Activated T-helper 1 cell treated with anti-CD3 and anti-CD28 coated beads, Interleukin-12 subunit alpha, Interleukin-12 subunit beta, Interleukin-2, Interleukin-4 antibody, amounts not matched to agents 30 ng/mL and 10 ng/mL and 1 ng/mL, durations not matched to agents 14 hours and 24 hours and 36 hours (primary cell): ENCODE measurements at regions not wholly inside any gene's neighbourhood (a gene's known extent, or its start where the extent isn't known, plus 50 kb on each side); places are given as distances from the start of the nearest gene placed in this dataset.
"Not testable (repeated sequence)": the region's sequence is repeated elsewhere in the genome, so short reads cannot be mapped to it uniquely, and the experiment has no call there.

ENCODE experiments used
- DNase-seq: peaks from one replicate; pipeline ENCODE4 v3.0.0; 2021; ENCODE audit warnings: low spot score
- H3K27ac Mint-ChIP-seq: one replicate; pipeline ENCODE4 v1.8.0; 2021; ENCODE audit warnings: mild to moderate bottlenecking, mixed read lengths
- H3K27me3 Mint-ChIP-seq: one replicate; pipeline ENCODE4 v1.8.0; 2022; ENCODE audit warnings: mild to moderate bottlenecking, moderate library complexity, mixed read lengths; ENCODE audit not compliant: insufficient read depth
- H3K36me3 Mint-ChIP-seq: one replicate; pipeline ENCODE4 v1.8.0; 2021; ENCODE audit warnings: low read depth, mixed read lengths
- H3K4me1 Mint-ChIP-seq: one replicate; pipeline ENCODE4 v1.8.0; 2021; ENCODE audit warnings: low read depth, mixed read lengths
- H3K4me3 Mint-ChIP-seq: one replicate; pipeline ENCODE4 v1.8.0; 2021; ENCODE audit warnings: mild to moderate bottlenecking, moderate library complexity, mixed read lengths
- H3K9me3 Mint-ChIP-seq: one replicate; pipeline ENCODE4 v1.8.0; 2021; ENCODE audit warnings: mixed read lengths
- intact Hi-C: fragments of 100-400 bp; cut with micrococcal nuclease; formaldehyde crosslinking; loops from one replicate; pipeline ENCODE4 v1.15.1; 2024

DNA sequence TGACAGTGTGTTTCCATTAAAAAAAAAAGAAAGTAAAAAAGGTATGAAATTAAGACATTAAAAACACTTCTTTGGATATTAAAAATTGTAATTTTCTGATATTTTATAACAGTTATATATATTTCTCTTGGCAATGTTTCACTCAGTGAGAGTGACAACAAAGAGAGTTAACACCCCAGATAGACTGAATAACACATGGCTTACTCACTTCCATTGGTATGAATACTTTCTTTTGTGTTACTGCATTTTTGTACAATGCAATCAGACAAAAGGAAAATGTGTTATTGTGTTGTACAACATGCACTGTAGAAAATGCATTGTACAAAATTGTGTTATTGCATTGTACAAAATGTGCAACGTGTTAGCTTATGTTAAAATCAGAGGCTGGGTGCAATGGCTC is 676.6 kb upstream of the AMELY start:
- H3K27ac Mint-ChIP-seq, H3K4me1 Mint-ChIP-seq, DNase-seq, intact Hi-C loops, H3K4me3 Mint-ChIP-seq, H3K9me3 Mint-ChIP-seq, H3K36me3 Mint-ChIP-seq, H3K27me3 Mint-ChIP-seq: not testable (repeated sequence)

DNA sequence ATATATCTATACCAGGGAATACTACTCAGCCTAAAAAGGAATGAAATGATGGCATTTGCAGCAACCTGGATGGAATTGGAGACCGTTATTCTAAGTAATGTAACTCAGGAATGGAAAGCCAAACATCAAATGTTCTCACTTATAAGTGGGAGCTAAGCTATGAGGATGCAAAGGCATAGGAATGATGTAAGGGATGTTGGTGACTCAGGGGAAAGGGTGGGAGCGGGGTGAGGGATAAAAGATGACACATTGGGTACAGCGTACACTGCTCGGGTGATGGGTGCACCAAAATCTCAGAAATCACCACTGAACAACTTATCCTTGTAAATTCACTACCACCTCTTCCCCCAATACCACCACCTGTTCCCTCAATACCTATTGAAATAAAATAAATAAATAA is 651.0 kb upstream of the AMELY start:
- Mint-ChIP-seq H3K36me3 (no peaks in the 10 kb centered on the region), H3K4me3 (no peak overlapping the region), H3K9me3 (no peaks in the 10 kb centered on the region), H3K27ac (no peak overlapping the region), H3K27me3 (no peaks in the 10 kb centered on the region), H3K4me1 (no peaks in the 10 kb centered on the region)
- intact Hi-C loops, result no loop called here
- no peak for DNase-seq

DNA sequence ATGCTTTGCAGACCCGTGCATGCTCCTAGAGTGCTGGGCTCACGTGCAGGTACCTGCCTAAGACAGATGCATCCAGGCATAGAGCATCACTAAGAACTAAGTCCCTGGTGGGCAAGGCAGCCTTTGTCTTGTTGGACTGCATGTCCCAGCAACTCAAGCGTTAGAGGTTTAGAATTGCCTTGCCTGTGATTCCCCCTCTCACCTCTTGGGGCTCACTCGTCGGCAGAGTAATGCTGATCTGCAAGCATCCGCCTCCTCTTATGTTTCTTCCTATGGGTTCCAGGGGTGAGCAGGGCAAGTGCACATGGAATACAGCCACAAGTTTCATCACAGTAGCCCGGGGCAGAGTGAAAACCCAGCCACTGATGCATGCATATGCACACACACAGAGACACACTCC is 646.1 kb upstream of the AMELY start:
- Mint-ChIP-seq H3K27me3 (no peaks in the 10 kb centered on the region), H3K4me3 (no peak overlapping the region), H3K9me3 (no peaks in the 10 kb centered on the region), H3K27ac (no peak overlapping the region), H3K4me1 (no peaks in the 10 kb centered on the region), H3K36me3 (no peaks in the 10 kb centered on the region)
- DNase-seq, result no peak
- intact Hi-C loops, result no loop called here

DNA sequence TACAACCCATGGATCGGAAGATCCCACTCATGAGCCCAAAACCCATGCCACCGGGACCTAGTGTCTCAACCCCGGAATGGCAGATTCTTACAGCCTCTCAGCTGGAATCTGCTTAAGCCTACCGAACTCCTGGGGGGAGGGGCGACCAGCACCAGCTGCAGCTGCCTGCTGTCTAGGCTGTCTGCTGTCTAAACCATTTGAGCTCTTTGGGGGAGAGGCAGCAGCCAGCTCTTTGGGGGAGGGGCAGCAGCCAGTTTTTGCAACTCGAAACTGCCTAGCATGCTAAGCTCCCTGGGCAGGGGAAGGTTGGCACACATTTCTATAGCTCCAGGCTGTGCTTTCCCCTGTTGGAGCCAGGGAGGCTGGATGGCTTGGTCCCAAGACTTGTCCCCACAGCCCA is 643.5 kb upstream of the AMELY start:
- no peak overlapping the region for H3K27ac Mint-ChIP-seq
- DNase-seq, result no peak
- H3K4me3 Mint-ChIP-seq, result no peak overlapping the region
- H3K27me3 Mint-ChIP-seq, result no peaks in the 10 kb centered on the region
- no peaks in the 10 kb centered on the region for H3K4me1 Mint-ChIP-seq
- H3K9me3 Mint-ChIP-seq, result no peaks in the 10 kb centered on the region
- H3K36me3 Mint-ChIP-seq, result no peaks in the 10 kb centered on the region
- intact Hi-C loops, result no loop called here

DNA sequence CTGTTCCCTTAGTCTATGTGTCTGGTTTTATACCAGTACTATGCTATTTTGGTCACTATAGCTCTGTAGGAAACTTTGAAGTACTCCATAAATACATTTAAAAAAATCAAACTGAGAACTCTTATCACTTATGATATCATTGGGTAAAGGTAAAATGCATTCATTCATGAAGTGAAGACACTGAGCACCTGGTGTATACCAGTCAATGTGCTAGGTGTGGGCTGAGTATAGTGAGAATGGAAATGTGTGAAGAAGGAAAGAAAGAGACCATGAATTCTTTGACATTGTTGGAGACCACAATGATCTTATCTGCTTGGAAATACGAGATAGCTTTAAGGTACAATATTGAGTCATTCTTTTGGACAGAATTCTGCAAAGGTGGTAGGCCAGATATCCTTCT is 633.5 kb upstream of the AMELY start:
- Mint-ChIP-seq H3K27ac (no peak overlapping the region), H3K4me1 (no peaks in the 10 kb centered on the region), H3K27me3 (no peaks in the 10 kb centered on the region), H3K36me3 (no peaks in the 10 kb centered on the region), H3K9me3 (no peaks in the 10 kb centered on the region), H3K4me3 (no peak overlapping the region)
- DNase-seq, result no peak
- intact Hi-C loops, result no loop called here

DNA sequence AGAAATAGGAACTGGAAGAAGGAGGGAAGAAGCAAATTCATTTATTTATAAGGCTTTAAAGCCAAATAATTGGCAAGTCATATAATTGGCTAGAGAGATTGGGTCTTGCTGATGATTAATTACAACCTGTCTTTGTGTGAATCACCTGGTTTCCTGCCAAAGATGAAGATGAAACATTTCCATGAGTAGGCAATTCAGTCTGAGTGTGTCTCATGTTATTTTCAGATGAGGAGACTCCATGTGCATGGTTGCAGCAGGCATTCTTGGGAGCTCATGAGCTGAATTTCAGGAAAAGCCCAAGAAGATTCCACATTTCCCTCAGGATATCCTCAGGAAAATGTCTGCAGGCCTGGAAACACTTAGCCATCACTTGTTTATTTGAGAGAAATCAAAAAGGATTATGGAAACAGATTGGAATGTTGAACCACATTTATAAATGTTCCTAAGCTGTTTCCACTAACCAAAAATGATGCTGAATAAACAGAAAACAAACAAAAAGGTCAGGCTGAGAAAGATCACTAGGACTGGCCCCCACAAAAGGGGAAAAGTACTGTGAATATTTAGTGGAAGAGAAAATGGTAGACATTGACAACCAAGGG is 632.7 kb upstream of the AMELY start:
- Mint-ChIP-seq H3K4me3 (no peak overlapping the region), H3K27me3 (no peaks in the 10 kb centered on the region), H3K4me1 (no peaks in the 10 kb centered on the region), H3K27ac (no peak overlapping the region), H3K9me3 (no peaks in the 10 kb centered on the region), H3K36me3 (no peaks in the 10 kb centered on the region)
- no peak for DNase-seq
- intact Hi-C loops, result no loop called here

DNA sequence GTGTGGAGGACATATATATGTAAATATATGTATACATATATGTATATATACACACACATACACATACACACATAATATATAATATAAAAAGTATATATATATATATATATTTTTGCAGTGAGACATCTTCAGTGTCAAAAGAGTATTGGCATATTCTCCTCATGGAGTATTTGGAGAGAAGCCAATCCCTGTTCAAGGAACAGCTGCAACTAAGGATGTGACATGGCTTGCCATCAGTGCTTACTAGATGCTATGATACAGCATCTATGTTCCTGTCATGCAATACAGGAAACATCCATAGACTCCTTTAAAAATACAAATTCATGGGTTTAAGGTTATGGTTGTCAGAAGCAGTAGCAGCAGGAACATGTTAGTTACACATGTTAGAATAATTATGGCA is 632.0 kb upstream of the AMELY start:
- no peaks in the 10 kb centered on the region for H3K27me3 Mint-ChIP-seq
- intact Hi-C loops, result no loop called here
- H3K27ac Mint-ChIP-seq, result no peak overlapping the region
- no peaks in the 10 kb centered on the region for H3K4me1 Mint-ChIP-seq
- no peaks in the 10 kb centered on the region for H3K36me3 Mint-ChIP-seq
- H3K4me3 Mint-ChIP-seq, result no peak overlapping the region
- no peaks in the 10 kb centered on the region for H3K9me3 Mint-ChIP-seq
- DNase-seq, result no peak

DNA sequence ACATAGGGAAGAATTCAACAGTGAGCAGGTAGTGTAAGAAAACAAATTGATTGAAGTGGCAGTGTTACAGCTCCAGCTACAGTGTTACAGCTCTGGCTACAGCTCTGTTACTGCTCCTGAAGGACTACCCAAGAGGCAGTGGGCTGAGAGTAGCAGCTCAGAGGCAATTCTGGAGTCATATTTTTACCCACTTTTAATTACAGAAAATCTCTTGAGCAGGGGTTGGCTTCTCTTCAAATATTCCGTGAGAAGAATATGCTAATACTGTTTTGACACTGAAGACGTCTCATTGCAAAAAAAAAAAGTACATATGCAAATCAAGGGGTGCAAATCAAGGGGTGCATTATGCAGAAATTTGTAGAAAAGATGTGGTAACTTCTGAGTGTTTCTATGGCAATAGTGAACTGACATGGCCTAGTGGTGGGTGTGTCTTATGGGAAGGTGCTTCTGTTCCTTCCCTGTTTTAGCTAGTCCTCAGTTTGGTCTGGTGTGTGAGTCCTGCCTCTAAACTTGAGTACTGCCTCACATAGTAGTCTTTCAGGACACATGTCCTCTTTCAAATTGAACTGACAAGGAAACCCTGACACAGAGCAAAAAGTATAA is 630.8 kb upstream of the AMELY start:
- Mint-ChIP-seq H3K4me3 (no peak overlapping the region), H3K27me3 (no peaks in the 10 kb centered on the region), H3K27ac (no peak overlapping the region), H3K9me3 (no peaks in the 10 kb centered on the region), H3K4me1 (no peaks in the 10 kb centered on the region), H3K36me3 (no peaks in the 10 kb centered on the region)
- intact Hi-C loops, result no loop called here
- DNase-seq, result no peak

DNA sequence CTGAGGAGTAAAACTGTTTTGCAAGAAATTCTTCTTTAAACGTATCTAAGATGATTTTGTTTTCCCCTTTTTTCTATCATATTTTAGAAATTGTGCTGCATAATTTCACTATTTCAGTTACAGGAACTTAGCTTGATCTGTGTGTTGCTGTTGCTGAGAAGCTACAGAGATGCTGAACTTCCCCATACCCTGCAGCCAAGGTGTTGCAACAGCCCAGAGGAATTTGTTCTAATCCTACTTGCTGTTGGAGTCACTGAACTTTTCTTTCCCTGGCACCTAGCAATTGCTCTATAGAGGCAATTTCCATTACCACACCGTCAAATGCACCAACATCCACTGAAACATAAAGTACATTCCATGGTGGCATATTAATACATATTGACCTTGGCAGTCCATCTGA is 617.8 kb upstream of the AMELY start:
- DNase-seq, result no peak
- peaks cover under 1% of the 10 kb centered on the region for H3K27me3 Mint-ChIP-seq
- no peaks in the 10 kb centered on the region for H3K36me3 Mint-ChIP-seq
- peaks cover 3% of the 10 kb centered on the region for H3K9me3 Mint-ChIP-seq
- no peaks in the 10 kb centered on the region for H3K4me1 Mint-ChIP-seq
- intact Hi-C loops, result no loop called here
- H3K27ac Mint-ChIP-seq, result no peak overlapping the region
- no peak overlapping the region for H3K4me3 Mint-ChIP-seq

DNA sequence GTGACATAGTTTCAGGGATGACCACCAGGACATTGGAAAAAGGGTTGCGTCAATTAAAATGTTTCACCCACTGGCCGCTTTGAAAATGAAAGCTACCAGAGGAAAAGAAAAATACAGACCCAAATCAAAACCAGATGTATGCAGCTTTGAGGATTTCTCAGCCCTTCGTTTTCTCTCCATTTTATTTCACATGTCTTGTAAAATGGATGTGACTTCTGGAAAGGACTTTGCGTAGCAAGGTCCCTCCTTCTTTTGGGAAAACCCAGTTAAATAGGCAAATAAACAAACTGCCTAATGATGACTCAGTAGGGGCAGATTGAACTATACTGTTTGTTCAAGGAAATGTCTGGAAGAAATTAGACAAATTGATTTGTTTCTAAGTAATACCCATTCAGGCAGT is 616.0 kb upstream of the AMELY start:
- H3K4me3 Mint-ChIP-seq, H3K9me3 Mint-ChIP-seq, H3K27me3 Mint-ChIP-seq, H3K4me1 Mint-ChIP-seq, DNase-seq, H3K27ac Mint-ChIP-seq, intact Hi-C loops, H3K36me3 Mint-ChIP-seq: not testable (repeated sequence)

DNA sequence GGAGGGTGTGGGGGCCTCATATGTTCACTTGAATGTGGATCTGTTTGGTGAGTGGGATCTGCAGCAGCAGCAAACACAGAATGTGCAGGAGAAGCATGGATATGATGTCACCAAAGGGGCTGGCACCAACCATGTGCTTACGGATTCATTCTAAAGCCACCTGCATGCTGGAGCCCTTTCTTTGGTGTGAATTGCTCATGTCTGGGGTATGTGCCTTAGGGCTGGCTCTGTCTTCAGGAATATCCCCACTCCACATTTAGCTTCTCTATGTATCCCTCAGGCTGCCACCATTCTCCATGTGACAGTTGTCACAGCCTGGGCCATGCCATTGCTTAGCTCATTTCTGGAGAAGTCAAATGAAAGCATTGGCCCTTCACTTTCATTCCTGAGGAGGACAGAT is 606.8 kb upstream of the AMELY start:
- H3K27me3 Mint-ChIP-seq, result no peaks in the 10 kb centered on the region
- no peaks in the 10 kb centered on the region for H3K9me3 Mint-ChIP-seq
- DNase-seq, result no peak
- no peak overlapping the region for H3K27ac Mint-ChIP-seq
- H3K36me3 Mint-ChIP-seq, result no peaks in the 10 kb centered on the region
- no peaks in the 10 kb centered on the region for H3K4me1 Mint-ChIP-seq
- H3K4me3 Mint-ChIP-seq, result no peak overlapping the region
- intact Hi-C loops, result no loop called here

DNA sequence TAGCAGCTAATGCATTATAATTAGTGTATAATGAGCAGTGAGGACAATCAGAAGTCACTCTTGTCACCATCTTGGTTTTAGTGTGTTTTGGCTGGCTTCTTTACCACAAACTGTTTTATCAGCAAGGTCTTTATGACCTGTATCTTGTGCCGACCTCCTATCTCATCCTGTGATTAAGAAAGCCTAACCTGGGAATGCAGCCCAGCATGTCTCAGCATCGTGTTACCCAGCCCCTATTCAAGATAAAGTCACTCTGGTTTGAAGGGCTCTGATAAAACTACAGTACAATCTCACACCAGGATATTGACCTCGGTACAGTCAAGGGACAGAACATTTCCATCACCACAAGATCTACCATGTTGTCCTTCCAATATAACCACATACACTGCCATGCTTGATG is 604.7 kb upstream of the AMELY start:
- H3K4me3 Mint-ChIP-seq, result no peak overlapping the region
- no peaks in the 10 kb centered on the region for H3K9me3 Mint-ChIP-seq
- H3K27me3 Mint-ChIP-seq, result no peaks in the 10 kb centered on the region
- H3K36me3 Mint-ChIP-seq, result no peaks in the 10 kb centered on the region
- H3K4me1 Mint-ChIP-seq, result no peaks in the 10 kb centered on the region
- no peak overlapping the region for H3K27ac Mint-ChIP-seq
- DNase-seq, result no peak
- intact Hi-C loops, result no loop called here

DNA sequence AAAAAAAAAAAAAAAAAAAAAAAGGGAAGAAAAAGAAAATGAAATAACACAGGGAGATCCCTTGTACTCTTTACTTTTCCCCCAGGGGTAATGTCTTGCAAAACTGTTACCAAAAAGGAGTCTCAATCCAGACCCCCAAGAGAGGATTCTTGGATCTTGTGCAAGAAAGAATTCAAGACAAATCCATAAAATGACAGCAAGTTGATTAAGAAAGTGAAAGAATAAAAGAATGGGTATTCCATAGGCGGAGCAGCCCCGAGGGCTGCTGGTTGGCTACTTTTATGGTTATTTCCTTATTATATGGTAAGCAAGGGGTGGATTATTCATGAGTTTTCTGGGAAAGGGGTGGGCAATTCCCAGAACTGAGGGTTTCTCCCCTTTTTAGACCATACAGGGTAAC is 604.3 kb upstream of the AMELY start:
- H3K4me1 Mint-ChIP-seq, result no peaks in the 10 kb centered on the region

DNA sequence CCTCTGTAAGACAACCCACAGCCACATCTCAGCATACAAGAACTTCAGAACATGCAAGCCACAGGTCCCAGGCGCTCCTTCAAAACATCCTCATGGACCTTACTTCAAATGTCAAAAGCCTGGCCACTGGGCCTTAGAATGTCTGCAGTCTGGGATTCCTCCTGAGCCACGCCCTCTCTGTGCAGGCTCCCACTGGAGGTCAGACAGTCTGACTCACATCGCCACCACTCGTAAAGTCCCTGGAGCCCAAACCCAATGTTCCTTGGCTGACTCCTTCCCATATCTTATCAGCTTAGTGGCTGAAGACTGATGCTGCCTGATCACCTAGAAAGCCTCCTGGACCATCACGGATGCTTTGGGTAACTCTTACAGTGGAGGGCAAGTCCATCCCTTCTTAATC is 591.3 kb upstream of the AMELY start:
- intact Hi-C loops, result no loop called here
- Mint-ChIP-seq H3K27me3 (peaks cover 3% of the 10 kb centered on the region), H3K27ac (no peak overlapping the region), H3K4me3 (no peak overlapping the region), H3K36me3 (no peaks in the 10 kb centered on the region), H3K4me1 (no peaks in the 10 kb centered on the region), H3K9me3 (no peaks in the 10 kb centered on the region)
- DNase-seq, result no peak

More for the DNA sequence above, 604.3 kb upstream of the AMELY start:
- no peak for DNase-seq
- intact Hi-C loops, result no loop called here
- Mint-ChIP-seq H3K9me3 (no peaks in the 10 kb centered on the region), H3K4me3 (no peak overlapping the region), H3K36me3 (no peaks in the 10 kb centered on the region), H3K27ac (no peak overlapping the region), H3K27me3 (no peaks in the 10 kb centered on the region)
